WTC11 (cell line): ENCODE measurements at regions not wholly inside any gene's neighbourhood (a gene's known extent, or its start where the extent isn't known, plus 50 kb on each side); places are given as distances from the start of the nearest gene placed in this dataset.

Experiments used
- ATAC-seq: fragments of 200-7000 bp; cut with Tn5 transposase; 2 replicates; pipeline ENCODE4 v1.10.0; 2021; ENCODE audit warnings: mild to moderate bottlenecking, moderate library complexity
- CTCF ChIA-PET: fragments of 300-600 bp; sonication (Branson Sonifier 250); formaldehyde crosslinking; loops from one replicate; lab custom pipeline; 2021; ENCODE audit warnings: antibody characterized with exemption; lab: Charles Lee
- POLR2A ChIA-PET: fragments of 350-600 bp; sonication (Branson Sonifier 250); formaldehyde crosslinking; loops from one replicate; lab custom pipeline; 2021; ENCODE audit warnings: antibody characterized with exemption; lab: Charles Lee
- DNase-seq: peaks from one replicate; pipeline ENCODE4 v3.0.0; 2021; ENCODE audit warnings: low spot score
- H3K27ac Mint-ChIP-seq: 2 replicates; pipeline ENCODE4 v1.8.0; 2021; ENCODE audit warnings: mixed read lengths
- H3K27me3 Mint-ChIP-seq: 2 replicates; pipeline ENCODE4 v1.8.0; 2021; ENCODE audit warnings: low read depth, mild to moderate bottlenecking, moderate library complexity, mixed read lengths
- H3K36me3 Mint-ChIP-seq: 2 replicates; pipeline ENCODE4 v1.8.0; 2021; ENCODE audit warnings: mixed read lengths
- H3K4me1 Mint-ChIP-seq: 2 replicates; pipeline ENCODE4 v1.8.0; 2022; ENCODE audit warnings: mixed read lengths
- H3K4me3 Mint-ChIP-seq: 2 replicates; pipeline ENCODE4 v1.8.0; 2021; ENCODE audit warnings: mild to moderate bottlenecking, moderate library complexity, mixed read lengths
- H3K9me3 Mint-ChIP-seq: 2 replicates; pipeline ENCODE4 v1.8.0; 2021; ENCODE audit warnings: mixed read lengths
- CREM ChIP-seq: sonication (generic); formaldehyde crosslinking; IDR thresholded peaks from 2 replicates; pipeline ENCODE4 v1.8.1; 2022; ENCODE audit warnings: mild to moderate bottlenecking, missing genetic modification reagents, moderate library complexity
- GABPB1 ChIP-seq: sonication (generic); formaldehyde crosslinking; IDR thresholded peaks from 2 replicates; pipeline ENCODE4 v1.8.1; 2023; ENCODE audit warnings: mild to moderate bottlenecking, missing genetic modification reagents
- JAZF1 ChIP-seq: fragments of 250-450 bp; sonication (Bioruptor Pico); IDR thresholded peaks from 2 replicates; pipeline ENCODE4 v1.9.0; 2021; ENCODE audit warnings: moderate library complexity, mild to moderate bottlenecking, inconsistent platforms
- MXD4 ChIP-seq: fragments of 250-450 bp; sonication (Bioruptor Pico); IDR thresholded peaks from 2 replicates; pipeline ENCODE4 v1.8.0; 2021; ENCODE audit warnings: mild to moderate bottlenecking, moderate library complexity, borderline replicate concordance
- NFE2L1 ChIP-seq: sonication (generic); formaldehyde crosslinking; IDR thresholded peaks from 2 replicates; pipeline ENCODE4 v1.8.1; 2023; ENCODE audit warnings: missing genetic modification reagents
- RORB ChIP-seq: fragments of 250-450 bp; sonication (Bioruptor Pico); IDR thresholded peaks from 2 replicates; pipeline ENCODE4 v1.9.0; 2021; ENCODE audit warnings: mild to moderate bottlenecking
- SMAD3 ChIP-seq: sonication (generic); formaldehyde crosslinking; IDR thresholded peaks from 2 replicates; pipeline ENCODE4 v1.8.0; 2022; ENCODE audit warnings: missing genetic modification reagents, mild to moderate bottlenecking, borderline replicate concordance
- SOX15 ChIP-seq: fragments of 250-450 bp; sonication (Bioruptor Pico); IDR thresholded peaks from 2 replicates; pipeline ENCODE4 v1.9.0; 2021; ENCODE audit warnings: mild to moderate bottlenecking
- ZNF423 ChIP-seq: fragments of 250-450 bp; sonication (Bioruptor Pico); IDR thresholded peaks from 2 replicates; pipeline ENCODE4 v2.1.2; 2022; ENCODE audit warnings: mild to moderate bottlenecking, moderate library complexity
- TF ChIP-seq, protein P1 (sequence below): sonication (generic); formaldehyde crosslinking; IDR thresholded peaks from 2 replicates; pipeline ENCODE4 v1.8.1; 2022; ENCODE audit warnings: missing genetic modification reagents, borderline replicate concordance
- TF ChIP-seq, protein P2 (sequence below): sonication (generic); formaldehyde crosslinking; IDR thresholded peaks from 2 replicates; pipeline ENCODE4 v1.8.1; 2023; ENCODE audit warnings: mild to moderate bottlenecking, missing genetic modification reagents, borderline replicate concordance
- TF ChIP-seq, protein P3 (sequence below): sonication (generic); formaldehyde crosslinking; IDR thresholded peaks from 2 replicates; pipeline ENCODE4 v1.8.1; 2022; ENCODE audit warnings: low read depth, missing genetic modification reagents, borderline replicate concordance
- TF ChIP-seq, protein P4 (sequence below): sonication (generic); formaldehyde crosslinking; IDR thresholded peaks from 2 replicates; pipeline ENCODE4 v1.8.1; 2022; ENCODE audit warnings: mild to moderate bottlenecking, moderate library complexity, missing genetic modification reagents
- TF ChIP-seq, protein P5 (sequence below): sonication (generic); formaldehyde crosslinking; IDR thresholded peaks from 2 replicates; pipeline ENCODE4 v1.8.0; 2023; ENCODE audit warnings: missing genetic modification reagents
- TF ChIP-seq, protein P6 (sequence below): sonication (generic); formaldehyde crosslinking; IDR thresholded peaks from 2 replicates; pipeline ENCODE4 v1.8.1; 2023; ENCODE audit warnings: mild to moderate bottlenecking, missing genetic modification reagents, moderate library complexity
- TF ChIP-seq, protein P7 (sequence below): fragments of 250-450 bp; sonication (Bioruptor Pico); conservative IDR thresholded peaks from 2 replicates; pipeline ENCODE4 v1.9.0; 2021; ENCODE audit warnings: mild to moderate bottlenecking
- TF ChIP-seq, protein P8 (sequence below): fragments of 250-450 bp; sonication (Bioruptor Pico); IDR thresholded peaks from 2 replicates; pipeline ENCODE4 v1.9.0; 2021; ENCODE audit warnings: mild to moderate bottlenecking
- TF ChIP-seq, protein P9 (sequence below): sonication (generic); formaldehyde crosslinking; IDR thresholded peaks from 2 replicates; pipeline ENCODE4 v1.8.0; 2023; ENCODE audit warnings: mild to moderate bottlenecking, missing genetic modification reagents

DNA sequence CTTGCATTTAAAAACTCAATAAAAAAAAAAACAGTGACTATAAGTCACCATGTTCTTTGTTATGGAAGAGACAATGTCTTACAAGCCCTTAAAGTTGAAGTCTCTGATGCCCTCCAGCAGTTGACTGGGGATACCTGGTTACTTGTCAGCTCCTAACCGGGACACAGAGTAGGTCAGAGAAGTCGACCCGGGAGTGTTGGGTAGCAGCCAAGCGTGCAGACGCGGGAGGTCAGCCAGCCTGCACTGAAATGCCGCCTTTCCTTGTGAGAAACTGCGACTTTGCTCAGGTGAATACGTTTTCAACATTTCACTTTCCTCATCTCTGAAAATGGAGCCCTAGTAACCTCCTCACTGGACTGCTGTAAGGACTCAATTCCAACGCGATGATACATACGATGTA is 81.8 kb downstream of the F11 start:
- TF ChIP-seq, protein P1, sequence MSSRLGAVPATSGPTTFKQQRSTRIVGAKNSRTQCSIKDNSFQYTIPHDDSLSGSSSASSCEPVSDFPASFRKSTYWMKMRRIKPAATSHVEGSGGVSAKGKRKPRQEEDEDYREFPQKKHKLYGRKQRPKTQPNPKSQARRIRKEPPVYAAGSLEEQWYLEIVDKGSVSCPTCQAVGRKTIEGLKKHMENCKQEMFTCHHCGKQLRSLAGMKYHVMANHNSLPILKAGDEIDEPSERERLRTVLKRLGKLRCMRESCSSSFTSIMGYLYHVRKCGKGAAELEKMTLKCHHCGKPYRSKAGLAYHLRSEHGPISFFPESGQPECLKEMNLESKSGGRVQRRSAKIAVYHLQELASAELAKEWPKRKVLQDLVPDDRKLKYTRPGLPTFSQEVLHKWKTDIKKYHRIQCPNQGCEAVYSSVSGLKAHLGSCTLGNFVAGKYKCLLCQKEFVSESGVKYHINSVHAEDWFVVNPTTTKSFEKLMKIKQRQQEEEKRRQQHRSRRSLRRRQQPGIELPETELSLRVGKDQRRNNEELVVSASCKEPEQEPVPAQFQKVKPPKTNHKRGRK = no peak
- no peak for TF ChIP-seq SMAD3 (CRISPR knock-in tag)
- TF ChIP-seq SOX15 (CRISPR knock-in tag) = no peak
- no peak for TF ChIP-seq ZNF423 (CRISPR knock-in tag)
- no peak for TF ChIP-seq JAZF1 (CRISPR knock-in tag)
- TF ChIP-seq, protein P2, sequence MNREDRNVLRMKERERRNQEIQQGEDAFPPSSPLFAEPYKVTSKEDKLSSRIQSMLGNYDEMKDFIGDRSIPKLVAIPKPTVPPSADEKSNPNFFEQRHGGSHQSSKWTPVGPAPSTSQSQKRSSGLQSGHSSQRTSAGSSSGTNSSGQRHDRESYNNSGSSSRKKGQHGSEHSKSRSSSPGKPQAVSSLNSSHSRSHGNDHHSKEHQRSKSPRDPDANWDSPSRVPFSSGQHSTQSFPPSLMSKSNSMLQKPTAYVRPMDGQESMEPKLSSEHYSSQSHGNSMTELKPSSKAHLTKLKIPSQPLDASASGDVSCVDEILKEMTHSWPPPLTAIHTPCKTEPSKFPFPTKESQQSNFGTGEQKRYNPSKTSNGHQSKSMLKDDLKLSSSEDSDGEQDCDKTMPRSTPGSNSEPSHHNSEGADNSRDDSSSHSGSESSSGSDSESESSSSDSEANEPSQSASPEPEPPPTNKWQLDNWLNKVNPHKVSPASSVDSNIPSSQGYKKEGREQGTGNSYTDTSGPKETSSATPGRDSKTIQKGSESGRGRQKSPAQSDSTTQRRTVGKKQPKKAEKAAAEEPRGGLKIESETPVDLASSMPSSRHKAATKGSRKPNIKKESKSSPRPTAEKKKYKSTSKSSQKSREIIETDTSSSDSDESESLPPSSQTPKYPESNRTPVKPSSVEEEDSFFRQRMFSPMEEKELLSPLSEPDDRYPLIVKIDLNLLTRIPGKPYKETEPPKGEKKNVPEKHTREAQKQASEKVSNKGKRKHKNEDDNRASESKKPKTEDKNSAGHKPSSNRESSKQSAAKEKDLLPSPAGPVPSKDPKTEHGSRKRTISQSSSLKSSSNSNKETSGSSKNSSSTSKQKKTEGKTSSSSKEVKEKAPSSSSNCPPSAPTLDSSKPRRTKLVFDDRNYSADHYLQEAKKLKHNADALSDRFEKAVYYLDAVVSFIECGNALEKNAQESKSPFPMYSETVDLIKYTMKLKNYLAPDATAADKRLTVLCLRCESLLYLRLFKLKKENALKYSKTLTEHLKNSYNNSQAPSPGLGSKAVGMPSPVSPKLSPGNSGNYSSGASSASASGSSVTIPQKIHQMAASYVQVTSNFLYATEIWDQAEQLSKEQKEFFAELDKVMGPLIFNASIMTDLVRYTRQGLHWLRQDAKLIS = no peak
- TF ChIP-seq, protein P3, sequence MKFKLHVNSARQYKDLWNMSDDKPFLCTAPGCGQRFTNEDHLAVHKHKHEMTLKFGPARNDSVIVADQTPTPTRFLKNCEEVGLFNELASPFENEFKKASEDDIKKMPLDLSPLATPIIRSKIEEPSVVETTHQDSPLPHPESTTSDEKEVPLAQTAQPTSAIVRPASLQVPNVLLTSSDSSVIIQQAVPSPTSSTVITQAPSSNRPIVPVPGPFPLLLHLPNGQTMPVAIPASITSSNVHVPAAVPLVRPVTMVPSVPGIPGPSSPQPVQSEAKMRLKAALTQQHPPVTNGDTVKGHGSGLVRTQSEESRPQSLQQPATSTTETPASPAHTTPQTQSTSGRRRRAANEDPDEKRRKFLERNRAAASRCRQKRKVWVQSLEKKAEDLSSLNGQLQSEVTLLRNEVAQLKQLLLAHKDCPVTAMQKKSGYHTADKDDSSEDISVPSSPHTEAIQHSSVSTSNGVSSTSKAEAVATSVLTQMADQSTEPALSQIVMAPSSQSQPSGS (CRISPR knock-in tag) = no peak
- no peak for TF ChIP-seq CREM (CRISPR knock-in tag)
- TF ChIP-seq GABPB1 = no peak
- no peak for TF ChIP-seq RORB (CRISPR knock-in tag)
- TF ChIP-seq, protein P4, sequence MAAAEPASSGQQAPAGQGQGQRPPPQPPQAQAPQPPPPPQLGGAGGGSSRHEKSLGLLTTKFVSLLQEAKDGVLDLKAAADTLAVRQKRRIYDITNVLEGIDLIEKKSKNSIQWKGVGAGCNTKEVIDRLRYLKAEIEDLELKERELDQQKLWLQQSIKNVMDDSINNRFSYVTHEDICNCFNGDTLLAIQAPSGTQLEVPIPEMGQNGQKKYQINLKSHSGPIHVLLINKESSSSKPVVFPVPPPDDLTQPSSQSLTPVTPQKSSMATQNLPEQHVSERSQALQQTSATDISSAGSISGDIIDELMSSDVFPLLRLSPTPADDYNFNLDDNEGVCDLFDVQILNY (CRISPR knock-in tag) = no peak
- TF ChIP-seq, protein P5, sequence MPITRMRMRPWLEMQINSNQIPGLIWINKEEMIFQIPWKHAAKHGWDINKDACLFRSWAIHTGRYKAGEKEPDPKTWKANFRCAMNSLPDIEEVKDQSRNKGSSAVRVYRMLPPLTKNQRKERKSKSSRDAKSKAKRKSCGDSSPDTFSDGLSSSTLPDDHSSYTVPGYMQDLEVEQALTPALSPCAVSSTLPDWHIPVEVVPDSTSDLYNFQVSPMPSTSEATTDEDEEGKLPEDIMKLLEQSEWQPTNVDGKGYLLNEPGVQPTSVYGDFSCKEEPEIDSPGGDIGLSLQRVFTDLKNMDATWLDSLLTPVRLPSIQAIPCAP = no peak
- TF ChIP-seq MXD4 (CRISPR knock-in tag) = no peak
- TF ChIP-seq NFE2L1 (CRISPR knock-in tag) = no peak
- TF ChIP-seq, protein P6, sequence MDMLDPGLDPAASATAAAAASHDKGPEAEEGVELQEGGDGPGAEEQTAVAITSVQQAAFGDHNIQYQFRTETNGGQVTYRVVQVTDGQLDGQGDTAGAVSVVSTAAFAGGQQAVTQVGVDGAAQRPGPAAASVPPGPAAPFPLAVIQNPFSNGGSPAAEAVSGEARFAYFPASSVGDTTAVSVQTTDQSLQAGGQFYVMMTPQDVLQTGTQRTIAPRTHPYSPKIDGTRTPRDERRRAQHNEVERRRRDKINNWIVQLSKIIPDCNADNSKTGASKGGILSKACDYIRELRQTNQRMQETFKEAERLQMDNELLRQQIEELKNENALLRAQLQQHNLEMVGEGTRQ (CRISPR knock-in tag) = no peak
- TF ChIP-seq, protein P7, sequence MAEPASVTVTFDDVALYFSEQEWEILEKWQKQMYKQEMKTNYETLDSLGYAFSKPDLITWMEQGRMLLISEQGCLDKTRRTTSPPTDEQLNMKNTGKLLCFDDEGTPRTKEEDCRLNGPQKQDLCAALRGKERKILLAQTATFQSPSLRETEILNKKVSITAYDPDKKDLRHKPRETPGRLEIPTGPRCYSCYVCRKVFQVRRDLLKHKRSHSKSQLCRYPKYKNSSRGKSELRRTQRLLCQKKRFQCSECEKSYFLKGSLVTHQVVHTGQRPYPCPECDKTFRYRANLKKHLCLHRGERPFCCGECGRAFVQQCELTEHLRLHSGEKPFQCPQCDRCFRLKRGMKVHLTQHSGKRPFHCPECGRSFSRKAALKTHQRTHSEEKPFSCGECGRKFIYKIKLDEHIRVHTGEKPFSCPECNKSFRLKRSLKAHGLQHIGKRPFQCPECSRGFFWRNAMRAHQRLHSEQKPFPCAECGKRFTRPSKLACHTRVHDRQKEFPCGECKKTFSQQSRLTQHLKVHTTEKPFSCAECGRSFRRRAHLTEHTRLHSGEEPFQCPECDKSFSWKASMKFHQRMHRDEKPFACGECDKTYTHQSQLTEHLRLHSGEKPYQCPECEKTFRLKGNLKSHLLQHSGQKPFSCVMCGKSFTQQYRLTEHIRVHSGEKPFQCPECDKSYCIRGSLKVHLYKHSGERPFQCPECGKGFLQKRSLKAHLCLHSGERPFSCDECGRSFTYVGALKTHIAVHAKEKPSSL (CRISPR knock-in tag) = no peak
- TF ChIP-seq, protein P8, sequence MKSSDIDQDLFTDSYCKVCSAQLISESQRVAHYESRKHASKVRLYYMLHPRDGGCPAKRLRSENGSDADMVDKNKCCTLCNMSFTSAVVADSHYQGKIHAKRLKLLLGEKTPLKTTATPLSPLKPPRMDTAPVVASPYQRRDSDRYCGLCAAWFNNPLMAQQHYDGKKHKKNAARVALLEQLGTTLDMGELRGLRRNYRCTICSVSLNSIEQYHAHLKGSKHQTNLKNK (CRISPR knock-in tag) = no peak
- TF ChIP-seq, protein P9, sequence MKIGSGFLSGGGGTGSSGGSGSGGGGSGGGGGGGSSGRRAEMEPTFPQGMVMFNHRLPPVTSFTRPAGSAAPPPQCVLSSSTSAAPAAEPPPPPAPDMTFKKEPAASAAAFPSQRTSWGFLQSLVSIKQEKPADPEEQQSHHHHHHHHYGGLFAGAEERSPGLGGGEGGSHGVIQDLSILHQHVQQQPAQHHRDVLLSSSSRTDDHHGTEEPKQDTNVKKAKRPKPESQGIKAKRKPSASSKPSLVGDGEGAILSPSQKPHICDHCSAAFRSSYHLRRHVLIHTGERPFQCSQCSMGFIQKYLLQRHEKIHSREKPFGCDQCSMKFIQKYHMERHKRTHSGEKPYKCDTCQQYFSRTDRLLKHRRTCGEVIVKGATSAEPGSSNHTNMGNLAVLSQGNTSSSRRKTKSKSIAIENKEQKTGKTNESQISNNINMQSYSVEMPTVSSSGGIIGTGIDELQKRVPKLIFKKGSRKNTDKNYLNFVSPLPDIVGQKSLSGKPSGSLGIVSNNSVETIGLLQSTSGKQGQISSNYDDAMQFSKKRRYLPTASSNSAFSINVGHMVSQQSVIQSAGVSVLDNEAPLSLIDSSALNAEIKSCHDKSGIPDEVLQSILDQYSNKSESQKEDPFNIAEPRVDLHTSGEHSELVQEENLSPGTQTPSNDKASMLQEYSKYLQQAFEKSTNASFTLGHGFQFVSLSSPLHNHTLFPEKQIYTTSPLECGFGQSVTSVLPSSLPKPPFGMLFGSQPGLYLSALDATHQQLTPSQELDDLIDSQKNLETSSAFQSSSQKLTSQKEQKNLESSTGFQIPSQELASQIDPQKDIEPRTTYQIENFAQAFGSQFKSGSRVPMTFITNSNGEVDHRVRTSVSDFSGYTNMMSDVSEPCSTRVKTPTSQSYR (CRISPR knock-in tag) = no peak
- Mint-ChIP-seq H3K4me1 (peaks cover 15% of the 10 kb centered on the region), H3K9me3 (no peaks in the 10 kb centered on the region), H3K27me3 (peaks cover 93% of the 10 kb centered on the region), H3K36me3 (no peaks in the 10 kb centered on the region), H3K27ac (no peak overlapping the region), H3K4me3 (no peak overlapping the region)
- ChIA-PET POLR2A (no interaction called here), CTCF (no interaction called here)
- DNase-seq (no peak), ATAC-seq (peak; percentile 38)
